Muscle of leg (tissue), 3 donors: ENCODE measurements at regions not wholly inside any gene's neighbourhood (a gene's known extent, or its start where the extent isn't known, plus 50 kb on each side); places are given as distances from the start of the nearest gene placed in this dataset.

Experiments used
- DNase-seq: peaks from one replicate; pipeline ENCODE4 v3.0.0; 2013
- H3K27ac ChIP-seq: one replicate; pipeline ENCODE4 v1.5.1; 2013; ENCODE audit warnings: mild to moderate bottlenecking, low read length, control low read depth
- H3K27me3 ChIP-seq: one replicate; pipeline ENCODE4 v1.6.1; 2013; ENCODE audit warnings: low read length; ENCODE audit not compliant: control insufficient read depth, insufficient read depth
- H3K36me3 ChIP-seq: one replicate; pipeline ENCODE4 v1.6.1; 2013; ENCODE audit warnings: low read length; ENCODE audit not compliant: control insufficient read depth, insufficient read depth
- H3K4me1 ChIP-seq: one replicate; pipeline ENCODE4 v1.6.1; 2013; ENCODE audit warnings: low read length; ENCODE audit not compliant: control insufficient read depth, insufficient read depth
- H3K4me3 ChIP-seq: one replicate; pipeline ENCODE4 v1.5.1; 2013; ENCODE audit warnings: low read length, control low read depth
- H3K9me3 ChIP-seq: replicated peaks from 2 replicates; pipeline ENCODE4 v1.6.1; 2013; ENCODE audit warnings: low read depth, low read length; ENCODE audit not compliant: control insufficient read depth
- WGBS: methylation state at CpG from one replicate; pipeline ENCODE4 v1.1.5; 2013; ENCODE audit warnings: missing lambda C conversion rate; ENCODE audit not compliant: insufficient coverage; 5-methylcytosine and 5-hydroxymethylcytosine counted together

GRCh38 chr12:45547822-45548221 lies 181.7 kb upstream of the ARID2 start:
- Histone ChIP-seq H3K36me3 (no peaks in the 10 kb centered on the region), H3K27me3 (no peaks in the 10 kb centered on the region), H3K27ac (no peak overlapping the region), H3K4me3 (no peak overlapping the region), H3K4me1 (no peaks in the 10 kb centered on the region), H3K9me3 (no peaks in the 10 kb centered on the region)
- DNase-seq: no peak
- WGBS: no CpG with 5 or more reads among the region's 1 CpG

GRCh38 chr12:45548426-45548825 lies 181.1 kb upstream of the ARID2 start:
- Histone ChIP-seq H3K4me3 (no peak overlapping the region), H3K27ac (no peak overlapping the region), H3K27me3 (no peaks in the 10 kb centered on the region), H3K9me3 (no peaks in the 10 kb centered on the region), H3K4me1 (no peaks in the 10 kb centered on the region), H3K36me3 (no peaks in the 10 kb centered on the region)
- no CpG with 5 or more reads among the region's 4 CpGs for WGBS
- no peak for DNase-seq

GRCh38 chr12:45549337-45549902 lies 180.1 kb upstream of the ARID2 start:
- H3K36me3 ChIP-seq: no peaks in the 10 kb centered on the region
- no peak overlapping the region for H3K27ac ChIP-seq
- DNase-seq: no peak
- H3K9me3 ChIP-seq: no peaks in the 10 kb centered on the region
- no peak overlapping the region for H3K4me3 ChIP-seq
- 63% methylated on average over 1 of the region's 4 CpGs for WGBS
- no peaks in the 10 kb centered on the region for H3K27me3 ChIP-seq
- no peaks in the 10 kb centered on the region for H3K4me1 ChIP-seq

GRCh38 chr12:45553204-45553603 lies 176.3 kb upstream of the ARID2 start:
- Histone ChIP-seq H3K4me3 (no peak overlapping the region), H3K9me3 (no peaks in the 10 kb centered on the region), H3K4me1 (no peaks in the 10 kb centered on the region), H3K36me3 (no peaks in the 10 kb centered on the region), H3K27ac (no peak overlapping the region), H3K27me3 (no peaks in the 10 kb centered on the region)
- no peak for DNase-seq
- 65% methylated on average over 2 of the region's 3 CpGs for WGBS

- H3K4me3 ChIP-seq: no peak overlapping the region
- no peak overlapping the region for H3K27ac ChIP-seq
- no peaks in the 10 kb centered on the region for H3K4me1 ChIP-seq
- no peaks in the 10 kb centered on the region for H3K9me3 ChIP-seq
- no peaks in the 10 kb centered on the region for H3K27me3 ChIP-seq
- DNase-seq: peak; percentile 43
- H3K36me3 ChIP-seq: no peaks in the 10 kb centered on the region
These were observed 172.5 kb upstream of the ARID2 start for GRCh38 chr12:45557016-45557415.

- H3K4me1 ChIP-seq: no peaks in the 10 kb centered on the region
- H3K27me3 ChIP-seq: no peaks in the 10 kb centered on the region
- DNase-seq: no peak
- no peaks in the 10 kb centered on the region for H3K9me3 ChIP-seq
- no CpG with 5 or more reads among the region's 4 CpGs for WGBS
- H3K4me3 ChIP-seq: no peak overlapping the region
- H3K36me3 ChIP-seq: no peaks in the 10 kb centered on the region
- no peak overlapping the region for H3K27ac ChIP-seq
These were observed 171.2 kb upstream of the ARID2 start for GRCh38 chr12:45558353-45558752.

- Histone ChIP-seq H3K27me3 (no peaks in the 10 kb centered on the region), H3K9me3 (no peaks in the 10 kb centered on the region), H3K27ac (no peak overlapping the region), H3K4me3 (no peak overlapping the region), H3K4me1 (no peaks in the 10 kb centered on the region), H3K36me3 (no peaks in the 10 kb centered on the region)
- DNase-seq: no peak
- no CpG with 5 or more reads among the region's 3 CpGs for WGBS
These were observed 170.0 kb upstream of the ARID2 start for GRCh38 chr12:45559537-45559936.

- H3K4me1 ChIP-seq: no peaks in the 10 kb centered on the region
- no peaks in the 10 kb centered on the region for H3K27me3 ChIP-seq
- no peaks in the 10 kb centered on the region for H3K9me3 ChIP-seq
- no peak overlapping the region for H3K27ac ChIP-seq
- DNase-seq: peak; percentile 21
- no peaks in the 10 kb centered on the region for H3K36me3 ChIP-seq
- no CpG with 5 or more reads among the region's 4 CpGs for WGBS
- no peak overlapping the region for H3K4me3 ChIP-seq
These were observed 168.8 kb upstream of the ARID2 start for GRCh38 chr12:45560689-45561088.

GRCh38 chr12:45561488-45561887 lies 168.0 kb upstream of the ARID2 start:
- no peaks in the 10 kb centered on the region for H3K27me3 ChIP-seq
- H3K36me3 ChIP-seq: no peaks in the 10 kb centered on the region
- no peak overlapping the region for H3K27ac ChIP-seq
- no peaks in the 10 kb centered on the region for H3K4me1 ChIP-seq
- no peaks in the 10 kb centered on the region for H3K9me3 ChIP-seq
- DNase-seq: no peak
- 75% methylated on average over 2 of the region's 4 CpGs for WGBS
- H3K4me3 ChIP-seq: no peak overlapping the region

- no peaks in the 10 kb centered on the region for H3K36me3 ChIP-seq
- no peak overlapping the region for H3K4me3 ChIP-seq
- peaks cover 2% of the 10 kb centered on the region for H3K4me1 ChIP-seq
- H3K9me3 ChIP-seq: no peaks in the 10 kb centered on the region
- H3K27me3 ChIP-seq: no peaks in the 10 kb centered on the region
- no peak for DNase-seq
- no peak overlapping the region for H3K27ac ChIP-seq
These were observed 163.9 kb upstream of the ARID2 start for GRCh38 chr12:45565590-45565989.

GRCh38 chr12:45566257-45566656 lies 163.2 kb upstream of the ARID2 start:
- WGBS: no CpG with 5 or more reads among the region's 2 CpGs

More at GRCh38 chr12:45566257-45566656, 163.2 kb upstream of the ARID2 start:
- H3K9me3 ChIP-seq: no peaks in the 10 kb centered on the region
- H3K27ac ChIP-seq: no peak overlapping the region
- H3K4me3 ChIP-seq: no peak overlapping the region
- no peak for DNase-seq
- no peaks in the 10 kb centered on the region for H3K27me3 ChIP-seq
- H3K36me3 ChIP-seq: no peaks in the 10 kb centered on the region
- H3K4me1 ChIP-seq: peaks cover 2% of the 10 kb centered on the region
